IMR-90 (cell line): ENCODE measurements at regions not wholly inside any gene's neighbourhood (a gene's known extent, or its start where the extent isn't known, plus 50 kb on each side); places are given as distances from the start of the nearest gene placed in this dataset.

ENCODE experiments used
- ATAC-seq: fragments of 200-7000 bp; cut with Tn5 transposase; 2 replicates; pipeline ENCODE4 v1.9.1; 2020; ENCODE audit warnings: low read depth, mild to moderate bottlenecking, moderate library complexity
- BruUV-seq: library from RNA; stranded (reverse); fragments of 400-500 nt; replicated peaks from 2 replicates; lab custom pipeline; 2021; lab: Mats Ljungman, UMichigan
- CTCF ChIA-PET: fragments of 300-600 bp; formaldehyde crosslinking; extraction: SDS; loops from one replicate; lab custom pipeline; 2021; ENCODE audit warnings: antibody characterized with exemption; lab: Yijun Ruan, JAX
- POLR2A ChIA-PET: fragments of 300-600 bp; sonication (Branson Sonifier 250); formaldehyde crosslinking; loops from one replicate; lab custom pipeline; 2022; ENCODE audit warnings: antibody characterized with exemption; ENCODE audit not compliant: unreplicated experiment; lab: Charles Lee
- DNase-seq: peaks from one replicate; pipeline ENCODE4 v3.0.0; 2013
- H2AFZ ChIP-seq: replicated peaks from 2 replicates; pipeline ENCODE3; 2013; ENCODE audit warnings: low read length, mild to moderate bottlenecking; ENCODE audit not compliant: poor library complexity
- H2AK5ac ChIP-seq: 2 replicates; pipeline ENCODE4 v1.6.1; 2013; ENCODE audit warnings: low read depth, low read length, inconsistent platforms
- H2AK9ac ChIP-seq: replicated peaks from 2 replicates; pipeline ENCODE3; 2013; ENCODE audit warnings: mild to moderate bottlenecking, low read depth, low read length, moderate library complexity; ENCODE audit not compliant: poor library complexity
- H2BK120ac ChIP-seq: 2 replicates; pipeline ENCODE4 v1.6.1; 2013; ENCODE audit warnings: low read depth, low read length, inconsistent platforms
- H2BK15ac ChIP-seq: 3 replicates; pipeline ENCODE4 v1.6.1; 2013; ENCODE audit warnings: low read depth, low read length, inconsistent platforms
- H2BK20ac ChIP-seq: 2 replicates; pipeline ENCODE4 v1.6.1; 2013; ENCODE audit warnings: low read depth, mild to moderate bottlenecking, inconsistent platforms, low read length, moderate library complexity
- H2BK5ac ChIP-seq: 2 replicates; pipeline ENCODE4 v1.6.1; 2013; ENCODE audit warnings: mild to moderate bottlenecking, low read depth, low read length, inconsistent platforms; ENCODE audit not compliant: poor library complexity, severe bottlenecking
- H3K14ac ChIP-seq: replicated peaks from 2 replicates; pipeline ENCODE4 v1.6.1; 2013; ENCODE audit warnings: low read depth, low read length, inconsistent platforms
- H3K18ac ChIP-seq: 2 replicates; pipeline ENCODE4 v1.6.1; 2013; ENCODE audit warnings: low read depth, low read length, control low read depth
- H3K23ac ChIP-seq: 2 replicates; pipeline ENCODE4 v1.6.1; 2013; ENCODE audit warnings: low read depth, low read length, inconsistent platforms
- H3K27ac ChIP-seq: 2 replicates; pipeline ENCODE4 v1.5.1; 2013; ENCODE audit warnings: mild to moderate bottlenecking, control low read depth, low read length; ENCODE audit not compliant: insufficient read depth
- H3K27me3 ChIP-seq: 2 replicates; pipeline ENCODE4 v1.6.1; 2013; ENCODE audit warnings: low read length; ENCODE audit not compliant: control insufficient read depth, insufficient read depth
- H3K36me3 ChIP-seq: 2 replicates; pipeline ENCODE4 v1.6.1; 2013; ENCODE audit warnings: low read length, mixed read lengths; ENCODE audit not compliant: control insufficient read depth, insufficient read depth
- H3K4ac ChIP-seq: 2 replicates; pipeline ENCODE4 v1.6.1; 2013; ENCODE audit warnings: low read depth, low read length, inconsistent platforms
- H3K4me1 ChIP-seq: 2 replicates; pipeline ENCODE4 v1.6.1; 2013; ENCODE audit warnings: low read length, mixed read lengths; ENCODE audit not compliant: control insufficient read depth, insufficient read depth
- H3K4me2 ChIP-seq: 2 replicates; pipeline ENCODE4 v1.6.1; 2013; ENCODE audit warnings: low read depth, mild to moderate bottlenecking, control low read depth, low read length, moderate library complexity
- H3K4me3 ChIP-seq: 2 replicates; pipeline ENCODE4 v1.5.1; 2013; ENCODE audit warnings: low read depth, mild to moderate bottlenecking, control low read depth, low read length, moderate library complexity; ENCODE audit not compliant: insufficient read depth
- H3K56ac ChIP-seq: 2 replicates; pipeline ENCODE4 v1.6.1; 2013; ENCODE audit warnings: low read length, inconsistent platforms; ENCODE audit not compliant: insufficient read depth; ENCODE audit errors: extremely low read depth
- H3K79me1 ChIP-seq, 2 experiments: 2 replicates each; pipeline ENCODE4 v1.6.1; 2013; ENCODE audit warnings: low read length in 2 of 2, inconsistent platforms in 1 of 2, low read depth in 1 of 2
- H3K9ac ChIP-seq: 2 replicates; pipeline ENCODE4 v1.6.1; 2013; ENCODE audit warnings: low read depth, low read length, control low read depth
- H3K9me1 ChIP-seq: 2 replicates; pipeline ENCODE4 v1.6.1; 2013; ENCODE audit warnings: low read length, inconsistent platforms; ENCODE audit not compliant: insufficient read depth
- H3K9me3 ChIP-seq: 2 replicates; pipeline ENCODE4 v1.6.1; 2013; ENCODE audit warnings: low read length; ENCODE audit not compliant: control insufficient read depth, insufficient read depth
- H4K20me1 ChIP-seq: 2 replicates; pipeline ENCODE4 v1.6.1; 2013; ENCODE audit warnings: low read length, inconsistent platforms; ENCODE audit not compliant: insufficient read depth
- H4K5ac ChIP-seq: 2 replicates; pipeline ENCODE4 v1.6.1; 2013; ENCODE audit warnings: mild to moderate bottlenecking, low read depth, low read length, control low read depth
- H4K8ac ChIP-seq, 2 experiments: 2 replicates each; pipeline ENCODE4 v1.6.1; 2013; ENCODE audit warnings: low read depth in 2 of 2, low read length in 2 of 2, control low read depth in 1 of 2, inconsistent platforms in 1 of 2
- H4K91ac ChIP-seq: 2 replicates; pipeline ENCODE4 v1.6.1; 2013; ENCODE audit warnings: low read depth, low read length, inconsistent platforms; ENCODE audit not compliant: insufficient read depth
- BHLHE40 ChIP-seq: fragments of 150-350 bp; IDR thresholded peaks from 2 replicates; pipeline ENCODE4 v1.6.1; 2016; ENCODE audit warnings: mild to moderate bottlenecking, low read depth, low read length
- CEBPB ChIP-seq: IDR thresholded peaks from 2 replicates; pipeline ENCODE4 v1.6.1; 2012; ENCODE audit warnings: low read depth, low read length, improper control_type of control experiment
- MAFK ChIP-seq: IDR thresholded peaks from 2 replicates; pipeline ENCODE4 v1.6.1; 2012; ENCODE audit warnings: low read depth, low read length, improper control_type of control experiment
- MAZ ChIP-seq: IDR thresholded peaks from 2 replicates; pipeline ENCODE4 v1.6.1; 2012; ENCODE audit warnings: low read depth, mild to moderate bottlenecking, low read length, improper control_type of control experiment, moderate library complexity, borderline replicate concordance
- NFE2L2 ChIP-seq: fragments of 150-350 bp; IDR thresholded peaks from 2 replicates; pipeline ENCODE4 v1.6.1; 2016; ENCODE audit warnings: low read depth, mild to moderate bottlenecking, low read length
- POLR2A ChIP-seq: IDR thresholded peaks from 2 replicates; pipeline ENCODE4 v1.6.1; 2012; ENCODE audit warnings: mild to moderate bottlenecking, low read depth, low read length
- RAD21 ChIP-seq: IDR thresholded peaks from 2 replicates; pipeline ENCODE4 v1.6.1; 2012; ENCODE audit warnings: low read length, improper control_type of control experiment
- RCOR1 ChIP-seq: IDR thresholded peaks from 2 replicates; pipeline ENCODE4 v1.6.1; 2012; ENCODE audit warnings: mild to moderate bottlenecking, low read length, improper control_type of control experiment; ENCODE audit not compliant: insufficient replicate concordance
- SMC3 ChIP-seq: fragments of 150-350 bp; IDR thresholded peaks from 2 replicates; pipeline ENCODE4 v1.6.1; 2016; ENCODE audit warnings: low read depth, mild to moderate bottlenecking, antibody characterized with exemption, low read length, moderate library complexity
- dilution Hi-C: fragments of 300-500 bp; cut with HindIII; formaldehyde crosslinking; loops from one replicate; pipeline ENCODE4 v1.14.3; 2018; ENCODE audit warnings: low sequenced_read_pairs; ENCODE audit not compliant: unreplicated experiment
- in situ Hi-C: fragments of 300-500 bp; cut with MboI; formaldehyde crosslinking; loops from 3 replicates; pipeline ENCODE4 v1.14.3; 2019; ENCODE audit warnings: low sequenced_read_pairs, inconsistent platforms, mixed read lengths
- intact Hi-C: fragments of 100-400 bp; cut with micrococcal nuclease; formaldehyde crosslinking; loops from 2 replicates; pipeline ENCODE4 v1.10.0; 2022
- TF ChIP-seq, protein P1 (sequence below): conservative IDR thresholded peaks from 2 replicates; pipeline ENCODE4 v1.5.1; 2012; ENCODE audit warnings: mild to moderate bottlenecking, low read depth, low read length, improper control_type of control experiment
- TF ChIP-seq, protein P2 (sequence below): fragments of 150-350 bp; IDR thresholded peaks from 2 replicates; pipeline ENCODE4 v1.6.1; 2016; ENCODE audit warnings: low read depth, mild to moderate bottlenecking, low read length, moderate library complexity, borderline replicate concordance

DNA sequence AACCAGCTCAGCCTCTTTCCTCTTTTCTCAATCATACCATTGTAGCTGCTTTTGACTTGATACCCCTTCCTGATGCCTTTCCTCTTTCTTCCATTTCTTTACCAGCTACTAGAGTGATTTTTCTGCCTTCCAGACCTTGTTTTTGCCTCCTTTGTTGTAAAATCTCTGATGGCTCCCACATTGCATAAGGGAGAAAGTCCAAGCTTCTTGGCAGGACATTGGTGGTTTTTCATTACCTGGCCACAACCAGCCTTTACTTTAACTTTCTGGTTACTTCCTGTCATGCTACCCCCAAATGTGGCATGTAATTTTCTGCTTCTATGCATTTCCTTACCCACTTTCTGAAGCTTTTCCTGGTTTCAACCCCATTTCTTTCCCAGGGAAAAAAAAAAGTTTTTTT lies 452.5 kb downstream of the TMEM38B start:
- Histone ChIP-seq H3K4me1 (no peaks in the 10 kb centered on the region), H4K5ac (no peak overlapping the region), H4K8ac (no peak overlapping the region), H4K20me1 (no peaks in the 10 kb centered on the region), H3K9me1 (no peaks in the 10 kb centered on the region), H3K4me3 (no peak overlapping the region), H3K9ac (no peak overlapping the region), H3K56ac (no peak overlapping the region), H4K91ac (no peak overlapping the region), H3K23ac (no peak overlapping the region), H2BK5ac (no peak overlapping the region), H2BK20ac (no peak overlapping the region), H3K36me3 (no peaks in the 10 kb centered on the region), H3K4ac (no peak overlapping the region), H2BK15ac (no peak overlapping the region), H2BK120ac (no peak overlapping the region), H2AFZ (no peak overlapping the region), H2AK9ac (no peak overlapping the region), H3K9me3 (no peaks in the 10 kb centered on the region; the same call in 1 of the 2 replicates), H3K18ac (no peak overlapping the region), H3K14ac (no peak overlapping the region), H3K27ac (no peak overlapping the region), H3K79me1 (no peaks in the 10 kb centered on the region), H2AK5ac (no peak overlapping the region), H3K27me3 (no peaks in the 10 kb centered on the region), H3K4me2 (no peak overlapping the region)
- dilution Hi-C loops (no loop called here), in situ Hi-C loops (no loop called here), intact Hi-C loops (no loop called here)
- POLR2A ChIA-PET: no interaction called here
- no peak for TF ChIP-seq RAD21
- no peak for TF ChIP-seq MAFK
- TF ChIP-seq CEBPB: no peak
- no peak for TF ChIP-seq SMC3
- TF ChIP-seq BHLHE40: no peak
- TF ChIP-seq MAZ: no peak
- TF ChIP-seq NFE2L2: no peak
- no peak for TF ChIP-seq RCOR1
- no peak for TF ChIP-seq POLR2A
- TF ChIP-seq, protein P1, sequence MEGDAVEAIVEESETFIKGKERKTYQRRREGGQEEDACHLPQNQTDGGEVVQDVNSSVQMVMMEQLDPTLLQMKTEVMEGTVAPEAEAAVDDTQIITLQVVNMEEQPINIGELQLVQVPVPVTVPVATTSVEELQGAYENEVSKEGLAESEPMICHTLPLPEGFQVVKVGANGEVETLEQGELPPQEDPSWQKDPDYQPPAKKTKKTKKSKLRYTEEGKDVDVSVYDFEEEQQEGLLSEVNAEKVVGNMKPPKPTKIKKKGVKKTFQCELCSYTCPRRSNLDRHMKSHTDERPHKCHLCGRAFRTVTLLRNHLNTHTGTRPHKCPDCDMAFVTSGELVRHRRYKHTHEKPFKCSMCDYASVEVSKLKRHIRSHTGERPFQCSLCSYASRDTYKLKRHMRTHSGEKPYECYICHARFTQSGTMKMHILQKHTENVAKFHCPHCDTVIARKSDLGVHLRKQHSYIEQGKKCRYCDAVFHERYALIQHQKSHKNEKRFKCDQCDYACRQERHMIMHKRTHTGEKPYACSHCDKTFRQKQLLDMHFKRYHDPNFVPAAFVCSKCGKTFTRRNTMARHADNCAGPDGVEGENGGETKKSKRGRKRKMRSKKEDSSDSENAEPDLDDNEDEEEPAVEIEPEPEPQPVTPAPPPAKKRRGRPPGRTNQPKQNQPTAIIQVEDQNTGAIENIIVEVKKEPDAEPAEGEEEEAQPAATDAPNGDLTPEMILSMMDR: no peak
- TF ChIP-seq, protein P2, sequence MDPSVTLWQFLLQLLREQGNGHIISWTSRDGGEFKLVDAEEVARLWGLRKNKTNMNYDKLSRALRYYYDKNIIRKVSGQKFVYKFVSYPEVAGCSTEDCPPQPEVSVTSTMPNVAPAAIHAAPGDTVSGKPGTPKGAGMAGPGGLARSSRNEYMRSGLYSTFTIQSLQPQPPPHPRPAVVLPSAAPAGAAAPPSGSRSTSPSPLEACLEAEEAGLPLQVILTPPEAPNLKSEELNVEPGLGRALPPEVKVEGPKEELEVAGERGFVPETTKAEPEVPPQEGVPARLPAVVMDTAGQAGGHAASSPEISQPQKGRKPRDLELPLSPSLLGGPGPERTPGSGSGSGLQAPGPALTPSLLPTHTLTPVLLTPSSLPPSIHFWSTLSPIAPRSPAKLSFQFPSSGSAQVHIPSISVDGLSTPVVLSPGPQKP: no peak
- no peak for DNase-seq
- no TSS peak for BruUV-seq
- ATAC-seq: no peak
- CTCF ChIA-PET: no interaction called here
